WTC11 (cell line): ENCODE measurements at regions not wholly inside any gene's neighbourhood (a gene's known extent, or its start where the extent isn't known, plus 50 kb on each side); places are given as distances from the start of the nearest gene placed in this dataset.
"Not testable (repeated sequence)": the region's sequence is repeated elsewhere in the genome, so short reads cannot be mapped to it uniquely, and the experiment has no call there.

Experiments
- ATAC-seq: fragments of 200-7000 bp; cut with Tn5 transposase; 2 replicates; pipeline ENCODE4 v1.10.0; 2021; ENCODE audit warnings: mild to moderate bottlenecking, moderate library complexity
- CTCF ChIA-PET: fragments of 300-600 bp; sonication (Branson Sonifier 250); formaldehyde crosslinking; loops from one replicate; lab custom pipeline; 2021; ENCODE audit warnings: antibody characterized with exemption; lab: Charles Lee
- POLR2A ChIA-PET: fragments of 350-600 bp; sonication (Branson Sonifier 250); formaldehyde crosslinking; loops from one replicate; lab custom pipeline; 2021; ENCODE audit warnings: antibody characterized with exemption; lab: Charles Lee
- DNase-seq: peaks from one replicate; pipeline ENCODE4 v3.0.0; 2021; ENCODE audit warnings: low spot score
- H3K27ac Mint-ChIP-seq: 2 replicates; pipeline ENCODE4 v1.8.0; 2021; ENCODE audit warnings: mixed read lengths
- H3K27me3 Mint-ChIP-seq: 2 replicates; pipeline ENCODE4 v1.8.0; 2021; ENCODE audit warnings: low read depth, mild to moderate bottlenecking, moderate library complexity, mixed read lengths
- H3K36me3 Mint-ChIP-seq: 2 replicates; pipeline ENCODE4 v1.8.0; 2021; ENCODE audit warnings: mixed read lengths
- H3K4me1 Mint-ChIP-seq: 2 replicates; pipeline ENCODE4 v1.8.0; 2022; ENCODE audit warnings: mixed read lengths
- H3K4me3 Mint-ChIP-seq: 2 replicates; pipeline ENCODE4 v1.8.0; 2021; ENCODE audit warnings: mild to moderate bottlenecking, moderate library complexity, mixed read lengths
- H3K9me3 Mint-ChIP-seq: 2 replicates; pipeline ENCODE4 v1.8.0; 2021; ENCODE audit warnings: mixed read lengths
- CBFB ChIP-seq: sonication (generic); formaldehyde crosslinking; IDR thresholded peaks from 2 replicates; pipeline ENCODE4 v1.8.1; 2022; ENCODE audit warnings: mild to moderate bottlenecking, low read depth, missing genetic modification reagents
- CTCF ChIP-seq: fragments of 200-600 bp; IDR thresholded peaks from 2 replicates; pipeline ENCODE4 v1.8.0; 2022; ENCODE audit warnings: antibody characterized with exemption
- E2F1 ChIP-seq: sonication (generic); formaldehyde crosslinking; IDR thresholded peaks from 2 replicates; pipeline ENCODE4 v1.8.0; 2022; ENCODE audit warnings: mild to moderate bottlenecking, missing genetic modification reagents
- ELF4 ChIP-seq: sonication (generic); formaldehyde crosslinking; IDR thresholded peaks from 2 replicates; pipeline ENCODE4 v1.8.1; 2022; ENCODE audit warnings: low read depth, mild to moderate bottlenecking, moderate library complexity, missing genetic modification reagents
- IRF2 ChIP-seq: sonication (generic); formaldehyde crosslinking; IDR thresholded peaks from 2 replicates; pipeline ENCODE4 v1.8.0; 2022; ENCODE audit warnings: low read depth, missing genetic modification reagents, borderline replicate concordance
- JAZF1 ChIP-seq: fragments of 250-450 bp; sonication (Bioruptor Pico); IDR thresholded peaks from 2 replicates; pipeline ENCODE4 v1.9.0; 2021; ENCODE audit warnings: moderate library complexity, mild to moderate bottlenecking, inconsistent platforms
- MXD4 ChIP-seq: fragments of 250-450 bp; sonication (Bioruptor Pico); IDR thresholded peaks from 2 replicates; pipeline ENCODE4 v1.8.0; 2021; ENCODE audit warnings: mild to moderate bottlenecking, moderate library complexity, borderline replicate concordance
- NFATC4 ChIP-seq: fragments of 250-450 bp; sonication (Bioruptor Pico); IDR thresholded peaks from 2 replicates; pipeline ENCODE4 v1.9.0; 2021; ENCODE audit warnings: mild to moderate bottlenecking
- STAT6 ChIP-seq: sonication (generic); formaldehyde crosslinking; conservative IDR thresholded peaks from 2 replicates; pipeline ENCODE4 v1.8.1; 2023; ENCODE audit warnings: mild to moderate bottlenecking, low read depth, missing genetic modification reagents, moderate library complexity
- TEAD4 ChIP-seq: sonication (generic); formaldehyde crosslinking; IDR thresholded peaks from 2 replicates; pipeline ENCODE4 v1.8.0; 2022; ENCODE audit warnings: mild to moderate bottlenecking, missing genetic modification reagents
- ZNF138 ChIP-seq: sonication (generic); formaldehyde crosslinking; conservative IDR thresholded peaks from 2 replicates; pipeline ENCODE4 v1.8.1; 2022; ENCODE audit warnings: mild to moderate bottlenecking, moderate library complexity, missing genetic modification reagents
- ZNF263 ChIP-seq: sonication (generic); formaldehyde crosslinking; IDR thresholded peaks from 2 replicates; pipeline ENCODE4 v1.8.1; 2022; ENCODE audit warnings: low read depth, mild to moderate bottlenecking, moderate library complexity, missing genetic modification reagents
- ZNF671 ChIP-seq: fragments of 250-450 bp; sonication (Bioruptor Pico); IDR thresholded peaks from 2 replicates; pipeline ENCODE4 v1.8.0; 2021; ENCODE audit warnings: mild to moderate bottlenecking
- TF ChIP-seq, protein P1 (sequence below): fragments of 250-450 bp; sonication (Bioruptor Pico); IDR thresholded peaks from 2 replicates; pipeline ENCODE4 v1.8.0; 2021; ENCODE audit warnings: mild to moderate bottlenecking
- TF ChIP-seq, protein P2 (sequence below): sonication (generic); formaldehyde crosslinking; IDR thresholded peaks from 2 replicates; pipeline ENCODE4 v1.8.1; 2022; ENCODE audit warnings: low read depth, mild to moderate bottlenecking, moderate library complexity, missing genetic modification reagents, borderline replicate concordance
- TF ChIP-seq, protein P3 (sequence below): sonication (generic); formaldehyde crosslinking; IDR thresholded peaks from 2 replicates; pipeline ENCODE4 v1.8.0; 2022; ENCODE audit warnings: mild to moderate bottlenecking, missing genetic modification reagents
- TF ChIP-seq, protein P4 (sequence below): sonication (generic); formaldehyde crosslinking; IDR thresholded peaks from 2 replicates; pipeline ENCODE4 v1.8.0; 2023; ENCODE audit warnings: missing genetic modification reagents

DNA sequence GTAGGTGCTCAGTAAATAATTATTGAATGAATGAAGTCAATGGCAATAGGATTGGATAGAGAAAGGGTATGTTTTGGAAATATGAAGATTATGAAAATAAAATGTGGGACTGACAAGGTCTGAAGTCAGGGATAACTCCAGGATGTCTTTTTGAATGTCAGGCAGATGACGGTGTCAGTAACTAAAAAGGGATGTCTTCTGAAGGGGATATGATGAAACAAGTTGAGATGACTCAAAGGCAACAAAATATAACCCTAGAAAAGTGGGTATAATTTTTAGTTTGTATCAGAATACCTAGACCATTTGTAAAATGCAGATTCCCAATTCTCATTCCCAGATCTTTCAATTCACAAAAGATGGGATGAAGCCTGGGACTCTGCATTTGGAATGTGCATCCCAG is 257.3 kb upstream of the SGK1 start:
- no peak overlapping the region for H3K27ac Mint-ChIP-seq

DNA sequence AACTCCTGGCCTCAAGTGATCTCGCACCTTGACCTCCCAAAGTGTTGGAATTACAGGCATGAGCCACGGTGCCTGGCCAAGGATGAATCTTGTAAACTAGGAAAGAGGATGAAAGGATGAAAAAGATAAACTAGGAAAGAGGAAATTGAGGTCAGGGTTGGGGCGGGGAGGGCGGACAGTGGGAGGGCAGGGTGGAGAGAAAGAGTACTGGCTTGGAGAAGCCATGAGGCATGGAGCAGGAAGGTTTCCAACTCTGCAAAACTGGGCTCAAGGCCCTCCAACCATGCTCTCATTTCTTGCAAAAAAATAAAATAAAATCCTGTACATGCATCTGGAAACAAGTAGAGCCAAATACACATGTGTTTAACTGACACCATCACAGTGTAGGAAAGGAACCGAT is 256.6 kb upstream of the SGK1 start:
- ChIA-PET POLR2A (no interaction called here), CTCF (no interaction called here)
- no peaks in the 10 kb centered on the region for H3K36me3 Mint-ChIP-seq
- DNase-seq = no peak
- TF ChIP-seq TEAD4 = no peak
- TF ChIP-seq ELF4 (CRISPR knock-in tag) = no peak
- TF ChIP-seq ZNF138 = no peak
- TF ChIP-seq E2F1 (CRISPR knock-in tag) = no peak
- TF ChIP-seq NFATC4 (CRISPR knock-in tag) = no peak
- TF ChIP-seq MXD4 (CRISPR knock-in tag) = no peak
- no peaks in the 10 kb centered on the region for H3K4me1 Mint-ChIP-seq
- no peak overlapping the region for H3K4me3 Mint-ChIP-seq
- no peaks in the 10 kb centered on the region for H3K27me3 Mint-ChIP-seq
- H3K27ac Mint-ChIP-seq = no peak overlapping the region
- no peak for ATAC-seq
- H3K9me3 Mint-ChIP-seq = no peaks in the 10 kb centered on the region

More for the DNA sequence above, 257.3 kb upstream of the SGK1 start:
- Mint-ChIP-seq H3K27me3 (no peaks in the 10 kb centered on the region), H3K9me3 (no peaks in the 10 kb centered on the region)
- no peak for ATAC-seq
- TF ChIP-seq ZNF263 (CRISPR knock-in tag) (no peak), CBFB (CRISPR knock-in tag) (no peak), ZNF671 (CRISPR knock-in tag) (no peak)
- TF ChIP-seq, protein P1, sequence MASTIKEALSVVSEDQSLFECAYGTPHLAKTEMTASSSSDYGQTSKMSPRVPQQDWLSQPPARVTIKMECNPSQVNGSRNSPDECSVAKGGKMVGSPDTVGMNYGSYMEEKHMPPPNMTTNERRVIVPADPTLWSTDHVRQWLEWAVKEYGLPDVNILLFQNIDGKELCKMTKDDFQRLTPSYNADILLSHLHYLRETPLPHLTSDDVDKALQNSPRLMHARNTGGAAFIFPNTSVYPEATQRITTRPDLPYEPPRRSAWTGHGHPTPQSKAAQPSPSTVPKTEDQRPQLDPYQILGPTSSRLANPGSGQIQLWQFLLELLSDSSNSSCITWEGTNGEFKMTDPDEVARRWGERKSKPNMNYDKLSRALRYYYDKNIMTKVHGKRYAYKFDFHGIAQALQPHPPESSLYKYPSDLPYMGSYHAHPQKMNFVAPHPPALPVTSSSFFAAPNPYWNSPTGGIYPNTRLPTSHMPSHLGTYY (CRISPR knock-in tag) = no peak
- TF ChIP-seq, protein P2, sequence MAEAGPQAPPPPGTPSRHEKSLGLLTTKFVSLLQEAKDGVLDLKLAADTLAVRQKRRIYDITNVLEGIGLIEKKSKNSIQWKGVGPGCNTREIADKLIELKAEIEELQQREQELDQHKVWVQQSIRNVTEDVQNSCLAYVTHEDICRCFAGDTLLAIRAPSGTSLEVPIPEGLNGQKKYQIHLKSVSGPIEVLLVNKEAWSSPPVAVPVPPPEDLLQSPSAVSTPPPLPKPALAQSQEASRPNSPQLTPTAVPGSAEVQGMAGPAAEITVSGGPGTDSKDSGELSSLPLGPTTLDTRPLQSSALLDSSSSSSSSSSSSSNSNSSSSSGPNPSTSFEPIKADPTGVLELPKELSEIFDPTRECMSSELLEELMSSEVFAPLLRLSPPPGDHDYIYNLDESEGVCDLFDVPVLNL = no peak
- TF ChIP-seq, all 79 proteins: peak for 0
- no peak for DNase-seq
- Mint-ChIP-seq H3K4me1 (no peaks in the 10 kb centered on the region), H3K4me3 (no peak overlapping the region), H3K36me3 (no peaks in the 10 kb centered on the region)
- ChIA-PET POLR2A (no interaction called here), CTCF (no interaction called here)

DNA sequence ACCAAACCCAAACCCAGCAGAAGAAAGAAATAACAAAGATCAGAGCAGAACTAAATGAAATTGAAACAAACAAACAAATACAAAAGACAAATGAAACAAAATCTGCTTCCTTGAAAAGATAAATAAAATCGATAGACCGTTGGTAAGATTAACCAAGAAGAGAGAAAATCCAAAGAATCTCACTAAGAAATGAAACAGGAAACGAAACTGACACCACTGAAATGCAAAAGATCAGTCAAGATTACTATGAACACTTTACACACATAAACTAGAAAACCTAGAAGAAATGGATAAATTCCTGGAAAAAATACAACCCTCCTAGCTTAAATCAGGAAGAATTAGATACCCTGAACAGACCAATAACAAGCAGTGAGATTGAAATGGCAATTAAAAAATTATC is 252.1 kb upstream of the SGK1 start:
- H3K36me3 Mint-ChIP-seq, H3K4me3 Mint-ChIP-seq, ATAC-seq, H3K27ac Mint-ChIP-seq, H3K4me1 Mint-ChIP-seq, POLR2A ChIA-PET, H3K9me3 Mint-ChIP-seq, H3K27me3 Mint-ChIP-seq, CTCF ChIA-PET, DNase-seq: not testable (repeated sequence)

DNA sequence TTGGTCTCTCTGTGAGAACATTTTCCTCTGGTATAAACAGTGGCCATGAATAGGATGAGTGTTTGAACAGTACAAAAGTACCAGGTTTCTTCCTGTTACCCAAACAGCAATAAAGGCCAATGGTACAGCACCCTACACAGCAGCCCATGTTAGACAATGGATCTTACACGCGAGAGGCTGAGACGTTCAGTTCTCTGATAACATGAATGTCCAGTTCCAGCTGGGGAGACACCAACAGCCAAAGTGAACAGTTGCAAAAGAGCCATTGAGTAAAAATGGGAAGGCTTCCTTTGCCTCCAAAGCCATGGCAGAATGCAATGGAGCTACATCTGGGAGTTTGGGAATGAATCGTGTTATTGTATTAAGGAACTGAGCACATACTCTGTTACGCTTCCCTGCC is 246.8 kb upstream of the SGK1 start:
- POLR2A ChIA-PET = no interaction called here
- H3K36me3 Mint-ChIP-seq = no peaks in the 10 kb centered on the region
- H3K4me1 Mint-ChIP-seq = no peaks in the 10 kb centered on the region
- TF ChIP-seq, protein P3, sequence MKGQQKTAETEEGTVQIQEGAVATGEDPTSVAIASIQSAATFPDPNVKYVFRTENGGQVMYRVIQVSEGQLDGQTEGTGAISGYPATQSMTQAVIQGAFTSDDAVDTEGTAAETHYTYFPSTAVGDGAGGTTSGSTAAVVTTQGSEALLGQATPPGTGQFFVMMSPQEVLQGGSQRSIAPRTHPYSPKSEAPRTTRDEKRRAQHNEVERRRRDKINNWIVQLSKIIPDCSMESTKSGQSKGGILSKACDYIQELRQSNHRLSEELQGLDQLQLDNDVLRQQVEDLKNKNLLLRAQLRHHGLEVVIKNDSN (CRISPR knock-in tag) = no peak
- TF ChIP-seq, protein P4, sequence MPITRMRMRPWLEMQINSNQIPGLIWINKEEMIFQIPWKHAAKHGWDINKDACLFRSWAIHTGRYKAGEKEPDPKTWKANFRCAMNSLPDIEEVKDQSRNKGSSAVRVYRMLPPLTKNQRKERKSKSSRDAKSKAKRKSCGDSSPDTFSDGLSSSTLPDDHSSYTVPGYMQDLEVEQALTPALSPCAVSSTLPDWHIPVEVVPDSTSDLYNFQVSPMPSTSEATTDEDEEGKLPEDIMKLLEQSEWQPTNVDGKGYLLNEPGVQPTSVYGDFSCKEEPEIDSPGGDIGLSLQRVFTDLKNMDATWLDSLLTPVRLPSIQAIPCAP (CRISPR knock-in tag) = no peak
- TF ChIP-seq IRF2 (CRISPR knock-in tag) (no peak), JAZF1 (CRISPR knock-in tag) (no peak), STAT6 (CRISPR knock-in tag) (no peak), CTCF (no peak)
- H3K9me3 Mint-ChIP-seq = no peaks in the 10 kb centered on the region
- ATAC-seq = no peak
- CTCF ChIA-PET = no interaction called here
- no peak overlapping the region for H3K27ac Mint-ChIP-seq
- no peak for DNase-seq
- H3K27me3 Mint-ChIP-seq = no peaks in the 10 kb centered on the region
- H3K4me3 Mint-ChIP-seq = no peak overlapping the region
